ENCODE measurements at regions not wholly inside any gene's neighbourhood (a gene's known extent, or its start where the extent isn't known, plus 50 kb on each side); places are given as distances from the start of the nearest gene placed in this dataset.

DNA sequence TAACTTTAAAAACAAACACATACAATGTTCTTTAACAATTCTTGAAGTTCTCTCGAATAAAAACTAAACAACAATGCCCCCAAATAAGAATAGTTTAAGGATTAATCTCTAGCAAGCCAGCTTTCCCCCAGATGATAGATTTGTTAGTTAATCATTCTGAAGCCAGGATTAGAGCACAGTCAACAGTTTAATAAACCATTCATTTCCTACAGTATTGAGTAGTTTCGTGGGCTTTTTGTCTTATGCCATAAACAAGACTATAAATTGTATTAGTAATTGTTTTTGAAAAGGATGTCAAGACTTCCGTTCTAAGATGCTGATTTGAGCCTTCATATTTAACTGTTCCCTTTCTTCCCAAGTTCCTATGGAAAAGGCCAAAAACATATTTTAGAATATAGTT lies 136.6 kb downstream of the PIK3R1 start:
- DNase-seq (ENCODE audit: low spot score), result no peak

DNA sequence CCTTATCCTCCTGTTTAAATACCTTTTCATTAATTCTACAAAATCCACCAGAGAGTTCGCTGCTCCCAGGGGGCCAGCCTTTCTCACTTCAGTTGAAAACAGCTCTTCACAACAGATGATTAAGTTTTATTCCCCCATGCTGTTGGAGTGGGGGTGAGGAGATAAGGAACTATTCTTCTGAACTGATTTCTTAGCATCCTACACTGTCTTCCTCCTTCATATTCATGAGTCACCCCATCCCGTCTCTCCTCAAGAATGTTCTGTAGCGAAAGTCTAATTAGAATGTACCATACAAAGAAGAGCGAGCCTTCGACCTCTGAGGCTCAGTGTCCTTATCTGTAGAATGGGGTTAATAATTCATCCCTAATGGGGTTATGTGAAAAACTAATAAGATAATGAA lies 138.0 kb downstream of the PIK3R1 start:
- no peak for DNase-seq (ENCODE audit: low spot score)

DNA sequence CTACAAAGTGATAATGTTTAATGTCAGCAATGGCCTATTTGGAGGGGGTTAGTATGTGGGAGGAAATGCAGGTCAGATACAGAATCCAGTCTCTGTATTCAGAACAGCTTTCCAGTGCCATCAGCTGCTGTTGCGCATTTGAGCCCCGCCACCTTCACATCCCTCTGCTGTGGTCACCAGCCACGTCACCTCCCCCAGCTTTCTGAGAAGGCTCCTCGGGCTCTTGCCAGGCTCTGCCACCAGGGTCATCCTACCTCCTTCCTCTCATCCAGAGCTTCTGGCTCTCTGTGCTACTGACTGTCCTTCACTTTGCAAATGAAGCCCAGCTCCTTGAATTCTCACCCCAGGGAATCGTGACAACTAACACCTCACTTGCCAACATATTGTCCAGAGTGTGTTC lies 138.8 kb downstream of the PIK3R1 start:
- DNase-seq (ENCODE audit: low spot score), result no peak

DNA sequence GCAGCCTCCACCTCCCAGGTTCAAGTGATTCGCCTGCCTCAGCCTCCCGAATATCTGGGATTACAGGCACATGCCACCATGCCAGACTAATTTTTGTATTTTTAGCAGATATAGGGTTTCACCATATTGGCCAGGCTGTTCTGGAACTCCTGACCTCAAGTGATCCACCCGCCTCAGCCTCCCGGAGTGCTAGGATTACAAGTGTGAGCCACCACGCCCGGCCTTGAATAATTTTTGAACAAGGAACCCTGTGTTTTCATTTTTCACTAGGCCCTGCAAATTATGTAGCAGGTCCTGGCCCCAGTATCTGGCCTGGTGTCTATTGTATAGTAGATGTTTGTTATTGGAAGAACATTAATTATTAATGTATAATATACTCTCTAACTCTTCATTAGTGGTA lies 140.7 kb downstream of the PIK3R1 start:
- DNase-seq (ENCODE audit: low spot score), result no peak

DNA sequence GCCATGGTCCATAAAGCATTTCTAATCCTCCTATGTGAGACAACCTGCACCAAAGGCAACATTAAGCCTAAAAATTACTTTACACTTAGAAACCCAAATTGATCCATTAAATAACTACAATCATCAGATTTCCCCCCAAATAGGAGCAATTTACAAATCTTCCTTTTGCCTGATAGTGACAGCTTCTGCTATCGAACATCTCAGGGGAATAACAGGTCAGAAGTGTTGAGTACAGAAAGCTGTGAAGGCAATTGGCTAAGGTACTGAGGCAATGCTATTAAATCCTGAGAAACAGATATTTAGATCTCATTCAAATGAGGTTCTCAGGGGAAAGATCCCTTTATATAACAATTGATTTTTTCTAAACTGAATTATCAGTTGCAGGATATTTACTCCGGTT lies 141.1 kb downstream of the PIK3R1 start:
- no peak for DNase-seq (ENCODE audit: low spot score)

DNA sequence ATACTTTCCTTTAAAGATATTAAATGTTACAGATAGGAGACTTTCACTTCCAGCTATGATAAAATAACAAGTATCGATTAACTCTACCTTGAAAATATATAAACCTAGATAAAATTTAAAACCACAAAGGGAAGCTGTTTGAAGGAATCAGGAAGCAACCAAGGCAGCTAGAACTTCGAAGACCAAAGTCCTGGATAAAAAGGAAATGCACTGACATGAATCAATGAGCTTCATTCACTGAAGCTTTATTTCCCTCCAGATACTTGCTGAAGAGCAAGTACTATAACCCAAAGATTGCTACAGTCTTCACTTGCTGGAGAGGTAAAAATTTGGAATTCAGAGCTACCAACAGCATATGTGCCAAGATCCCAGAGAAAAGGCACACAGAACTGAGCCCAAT lies 144.1 kb downstream of the PIK3R1 start:
- no peak for DNase-seq (ENCODE audit: low spot score)

DNA sequence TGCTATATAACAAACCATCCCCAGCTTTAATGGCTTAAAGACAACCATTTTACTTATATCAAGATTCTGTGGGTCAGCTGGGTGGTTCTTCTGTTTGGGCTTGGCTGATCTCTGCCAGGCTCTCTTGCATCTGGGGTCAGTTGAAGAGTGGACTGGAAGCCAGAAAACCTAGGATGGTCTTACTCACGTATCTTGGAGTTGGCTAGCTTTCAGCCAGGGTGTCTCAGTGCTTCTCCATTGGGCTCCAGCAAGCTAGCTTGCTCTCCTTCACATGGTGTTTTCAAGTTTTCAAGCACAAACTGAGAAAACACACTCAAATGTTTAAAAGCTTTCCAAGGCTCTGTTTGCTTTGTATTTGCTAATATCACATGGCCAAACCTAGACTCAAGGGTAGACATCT lies 146.8 kb downstream of the PIK3R1 start:
- no peak for DNase-seq (ENCODE audit: low spot score)

DNA sequence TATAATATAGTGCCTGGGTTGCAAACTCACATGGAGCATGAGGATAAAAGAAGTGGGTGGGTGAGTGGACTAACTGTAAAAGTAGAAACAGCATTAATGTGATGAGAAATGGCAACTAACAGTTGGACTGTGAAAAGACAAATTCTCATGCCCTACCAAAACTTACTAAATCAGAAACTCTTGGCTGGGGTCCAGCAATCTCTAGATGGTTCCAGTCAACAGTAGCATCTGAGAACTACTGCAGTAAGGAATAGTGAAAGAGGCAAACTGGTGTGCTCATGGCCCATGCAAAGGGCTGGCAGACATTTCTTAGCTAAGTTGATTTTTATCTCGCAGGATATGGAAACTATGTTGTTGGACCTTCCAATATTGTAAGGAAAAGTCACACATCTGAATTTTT lies 150.3 kb downstream of the PIK3R1 start:
- DNase-seq (ENCODE audit: low spot score), result no peak

DNA sequence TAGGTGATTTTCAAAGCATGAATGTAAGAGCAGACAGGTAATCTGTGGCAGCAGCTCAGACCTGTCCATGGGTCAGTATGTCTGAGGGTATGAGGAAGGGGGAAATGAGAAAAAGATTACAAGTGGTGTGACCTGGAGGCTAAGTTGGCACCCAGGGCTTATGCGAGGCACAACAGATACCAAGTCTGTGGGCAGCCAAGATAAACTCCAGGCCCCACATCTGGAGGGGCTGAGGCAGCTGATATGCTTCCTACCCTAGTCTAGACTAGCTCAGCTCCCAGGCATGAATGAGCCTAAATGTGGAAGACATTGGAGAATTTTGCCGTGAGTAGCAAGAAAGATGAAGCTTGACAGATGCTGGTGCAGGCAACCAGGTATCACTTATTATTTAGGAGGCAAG lies 151.7 kb downstream of the PIK3R1 start:
- no peak for DNase-seq (ENCODE audit: low spot score)

DNA sequence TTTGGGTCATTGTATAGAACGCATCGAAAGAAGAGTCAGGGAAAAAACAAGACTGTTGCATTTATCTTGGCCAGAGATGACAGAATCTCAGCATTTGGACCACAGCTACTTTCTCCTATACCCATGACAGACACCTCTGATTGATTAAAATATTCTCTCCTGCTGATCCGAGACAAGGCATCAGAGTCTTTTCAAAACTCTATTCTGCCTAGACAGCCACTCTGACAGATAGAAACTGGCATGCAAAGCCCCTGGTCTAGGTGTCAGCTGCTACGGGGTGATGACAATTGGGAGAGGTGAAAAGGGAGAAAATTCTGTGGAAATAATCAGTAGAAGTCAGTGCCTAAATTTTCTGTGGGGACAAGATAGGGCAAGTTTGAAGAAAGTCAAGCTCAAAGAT lies 152.2 kb downstream of the PIK3R1 start:
- no peak for DNase-seq (ENCODE audit: low spot score)

DNA sequence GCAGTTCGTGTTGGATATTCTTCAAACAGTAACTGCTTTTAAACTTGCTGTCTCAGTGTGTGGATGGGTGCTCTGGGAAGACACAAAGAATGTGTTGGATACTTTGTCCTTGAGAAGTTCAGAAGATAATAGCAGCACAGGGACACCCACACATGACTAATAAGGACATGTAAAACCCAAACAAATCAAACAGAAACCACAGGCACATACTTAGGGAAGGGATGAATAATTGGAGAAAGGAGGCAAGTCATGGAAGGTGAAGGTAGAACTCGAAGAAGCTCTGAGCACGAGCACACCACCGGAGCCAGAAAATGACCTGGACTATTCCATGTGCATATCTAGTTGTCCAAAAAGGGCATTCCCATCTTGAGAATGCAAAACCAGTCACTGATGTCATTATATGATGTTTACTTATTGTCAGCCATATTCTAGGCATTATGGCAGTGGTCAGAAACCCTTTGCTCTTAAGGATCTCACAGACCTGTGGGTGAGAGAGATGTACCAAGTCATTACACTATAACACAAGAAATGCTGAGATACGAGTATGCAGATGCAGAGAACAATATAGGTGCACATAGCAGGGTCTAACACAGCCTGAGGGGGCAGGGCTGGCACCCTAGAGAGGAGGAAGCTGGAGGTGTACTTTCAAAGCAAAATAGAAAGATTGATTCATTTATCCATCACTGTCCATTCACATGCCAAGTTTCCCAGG lies 152.9 kb downstream of the PIK3R1 start:
- DNase-seq (ENCODE audit: low spot score), result no peak

DNA sequence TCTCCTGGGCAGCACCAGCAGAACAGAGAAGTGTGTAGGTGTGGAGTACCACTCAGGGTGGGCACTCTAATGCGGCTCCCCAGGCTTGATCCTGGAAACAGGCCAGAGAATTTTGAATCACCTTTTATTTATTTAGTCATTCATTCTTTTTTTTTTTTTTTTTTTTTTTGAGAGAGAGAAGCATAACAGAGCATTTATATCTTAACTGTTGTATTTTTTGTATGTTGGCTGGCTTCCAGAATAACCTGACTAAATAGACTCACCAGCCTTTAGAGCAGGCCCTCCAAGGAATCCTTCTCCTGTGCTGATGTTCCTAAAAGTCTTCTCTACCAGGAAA lies 153.4 kb downstream of the PIK3R1 start:
- no peak for DNase-seq (ENCODE audit: low spot score)

DNA sequence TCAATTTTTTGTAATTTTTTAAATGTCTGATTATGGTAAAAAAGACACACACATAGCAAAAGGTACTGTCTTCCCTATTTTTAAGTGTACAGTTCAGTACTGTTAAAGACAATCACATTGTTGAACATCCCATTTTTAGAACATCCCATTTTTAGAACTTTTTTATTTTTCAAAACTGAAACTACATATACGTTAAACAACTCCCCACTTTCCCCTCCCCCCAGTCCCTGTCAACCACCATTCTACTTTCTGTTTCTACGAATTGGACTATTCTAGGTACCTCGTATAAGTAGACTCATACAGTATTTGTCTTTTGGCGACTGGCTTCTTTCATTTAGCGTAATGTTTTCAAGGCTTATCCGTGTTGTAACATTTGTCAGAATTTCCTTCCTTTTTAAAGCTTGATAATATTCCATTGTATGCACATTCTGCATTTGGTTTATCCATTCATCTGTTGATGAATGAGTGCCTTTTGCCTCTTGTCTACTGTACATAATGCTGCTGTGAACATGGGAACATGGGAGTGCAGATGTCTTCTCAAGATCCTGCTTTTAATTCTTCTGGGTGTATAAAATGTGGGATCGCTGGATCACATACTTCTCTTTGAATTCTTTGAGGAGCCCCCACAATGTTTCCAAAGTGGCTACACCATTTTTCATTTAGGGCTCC lies 154.0 kb downstream of the PIK3R1 start:
- DNase-seq (ENCODE audit: low spot score), result no peak

DNA sequence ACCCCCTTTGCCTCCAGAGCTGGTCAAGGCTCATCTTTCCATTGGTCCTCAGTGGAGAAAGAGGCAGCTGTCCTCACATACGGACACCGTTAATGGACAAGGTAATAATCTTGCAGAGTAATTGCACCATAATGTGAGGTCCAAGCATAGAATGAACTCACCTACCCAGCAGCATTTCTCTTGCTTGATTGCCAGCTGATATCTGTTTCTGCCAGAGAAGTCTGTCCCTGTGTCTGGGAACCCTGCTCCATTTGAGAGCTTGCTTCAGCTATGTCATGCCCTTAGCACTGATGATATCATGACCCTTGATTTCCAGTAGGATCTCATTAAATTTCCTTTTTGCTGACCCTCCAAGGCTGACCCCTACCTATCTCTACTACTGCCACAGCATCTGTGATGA lies 154.6 kb downstream of the PIK3R1 start:
- no peak for DNase-seq (ENCODE audit: low spot score)

DNA sequence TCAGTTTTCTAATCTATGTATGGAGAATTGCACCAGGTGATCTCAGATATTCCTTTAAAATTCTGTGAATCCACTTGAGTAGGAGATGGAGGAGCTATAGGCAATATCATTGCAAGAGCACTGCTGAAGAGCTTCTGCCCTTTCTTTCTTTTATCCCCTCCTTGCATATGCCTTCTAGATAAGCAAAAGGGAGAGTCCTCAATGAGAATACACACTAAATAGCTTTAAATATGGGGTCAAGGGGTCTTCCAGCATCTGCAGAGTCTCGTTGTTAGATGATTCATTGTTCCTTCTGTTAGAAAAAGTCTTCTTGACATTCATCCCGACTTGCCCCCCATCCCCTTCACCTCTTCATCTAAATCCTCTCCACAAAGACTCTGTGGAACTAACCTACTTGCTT lies 156.1 kb downstream of the PIK3R1 start:
- DNase-seq (ENCODE audit: low spot score), result no peak

DNA sequence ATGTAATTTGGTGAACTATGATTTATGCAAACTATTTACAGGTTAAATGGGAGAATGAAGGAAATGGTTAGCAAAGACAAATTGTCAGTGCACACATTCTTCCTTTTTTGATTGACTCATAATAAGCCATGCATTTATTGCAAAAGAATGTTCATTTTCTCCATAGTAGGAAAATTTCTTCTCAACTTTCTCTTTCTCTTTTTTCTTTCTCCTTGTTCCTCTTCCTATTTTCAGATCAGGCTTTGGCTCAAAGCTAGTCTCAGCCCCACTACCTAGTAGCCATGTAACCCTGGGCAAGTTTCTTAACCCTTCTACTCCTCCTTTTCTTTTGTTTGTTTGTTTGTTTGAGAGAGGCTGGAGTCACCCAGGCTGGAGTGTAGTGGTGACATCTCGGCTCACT lies 156.6 kb downstream of the PIK3R1 start:
- DNase-seq (ENCODE audit: low spot score), result no peak

DNA sequence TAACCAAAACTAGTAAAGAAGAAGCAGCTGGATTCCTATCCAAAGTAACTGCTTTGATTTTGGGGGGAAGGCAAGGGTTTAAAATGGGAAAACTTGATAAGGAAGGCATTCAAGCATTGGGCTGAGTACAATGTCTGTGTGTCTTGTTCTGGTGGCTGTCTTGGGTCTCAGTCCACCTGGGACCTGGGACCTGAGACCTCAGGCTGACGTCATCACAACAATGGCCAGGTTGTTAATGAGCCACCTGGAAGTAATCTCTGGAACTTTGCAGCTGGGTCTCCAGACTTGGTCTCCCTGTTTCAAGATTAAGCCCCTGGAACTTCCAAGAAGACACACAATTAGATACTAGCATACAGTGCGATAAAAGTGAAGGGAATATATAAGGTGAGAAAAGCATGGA lies 157.5 kb downstream of the PIK3R1 start:
- DNase-seq (ENCODE audit: low spot score), result no peak

DNA sequence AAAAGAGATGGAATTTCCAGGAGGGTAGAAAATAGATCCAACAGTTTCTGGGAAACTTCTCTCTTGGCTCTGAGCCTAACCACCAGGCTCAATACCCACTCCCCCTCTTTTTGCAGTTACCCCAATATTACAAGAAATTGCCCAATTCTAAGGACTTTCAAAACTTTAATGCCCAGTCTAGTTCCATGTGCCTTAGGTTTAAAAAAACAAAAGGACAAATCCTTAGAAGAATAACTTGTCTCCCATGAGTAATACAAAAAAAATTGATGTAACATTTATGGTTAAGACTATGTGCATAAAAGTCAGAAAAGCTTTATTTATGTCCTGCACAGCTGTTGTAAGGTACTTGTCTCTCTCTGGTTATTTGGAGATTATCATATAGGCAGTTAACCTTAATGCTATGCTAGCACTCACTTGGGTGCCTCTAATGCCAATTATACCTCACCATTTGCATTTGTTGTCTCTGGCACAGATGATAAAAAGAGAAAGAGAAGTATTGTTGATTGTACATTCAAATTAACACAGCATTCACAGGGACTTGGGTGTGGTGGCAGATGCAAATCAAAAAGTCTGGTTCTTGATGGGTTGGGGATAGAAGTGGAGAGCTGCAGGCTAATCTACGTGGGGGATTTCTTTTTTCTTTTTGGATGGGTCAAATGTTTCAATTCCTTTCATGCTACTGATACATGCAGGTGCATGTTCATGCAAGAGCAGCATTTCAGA lies 159.4 kb downstream of the PIK3R1 start:
- DNase-seq (ENCODE audit: low spot score), result no peak

DNA sequence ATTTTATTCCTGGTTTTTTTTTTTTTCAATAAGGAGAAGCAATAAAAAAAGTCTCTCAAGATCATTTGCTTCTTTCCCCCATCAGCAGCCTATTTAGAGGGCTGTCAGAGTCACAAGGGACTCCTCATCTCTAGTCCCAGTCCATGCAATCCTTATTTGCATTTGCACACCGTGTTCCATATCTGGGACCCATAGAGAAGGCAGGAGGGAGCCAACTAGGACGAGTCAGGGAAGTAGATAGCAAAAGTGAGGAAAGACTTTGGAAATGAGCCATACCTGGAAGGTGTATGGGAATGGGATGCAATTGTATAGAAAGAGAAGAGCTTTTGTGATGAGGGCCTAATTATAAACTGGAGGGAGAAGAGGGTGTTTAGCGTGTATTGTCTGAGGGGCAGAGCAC lies 160.0 kb downstream of the PIK3R1 start:
- no peak for DNase-seq (ENCODE audit: low spot score)

DNA sequence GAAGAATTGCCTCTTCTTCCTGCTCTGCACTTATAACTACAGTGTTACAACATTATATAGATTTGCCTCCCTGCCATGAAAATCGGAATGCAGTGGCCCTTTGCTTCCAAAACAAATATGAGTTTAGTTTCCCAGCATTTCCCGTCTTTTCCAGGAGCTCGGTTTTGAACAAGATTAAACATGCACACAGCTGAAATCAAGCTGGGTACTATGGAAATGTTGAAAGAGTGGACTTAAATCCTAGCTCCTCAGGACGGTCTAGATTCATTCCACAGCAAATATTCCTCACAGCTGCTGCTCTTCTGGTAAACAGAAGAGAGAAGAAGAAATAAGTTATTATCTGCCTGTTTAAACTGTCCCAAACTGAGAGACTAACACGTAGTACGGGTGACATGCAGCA lies 161.4 kb downstream of the PIK3R1 start:
- no peak for DNase-seq (ENCODE audit: low spot score)

DNA sequence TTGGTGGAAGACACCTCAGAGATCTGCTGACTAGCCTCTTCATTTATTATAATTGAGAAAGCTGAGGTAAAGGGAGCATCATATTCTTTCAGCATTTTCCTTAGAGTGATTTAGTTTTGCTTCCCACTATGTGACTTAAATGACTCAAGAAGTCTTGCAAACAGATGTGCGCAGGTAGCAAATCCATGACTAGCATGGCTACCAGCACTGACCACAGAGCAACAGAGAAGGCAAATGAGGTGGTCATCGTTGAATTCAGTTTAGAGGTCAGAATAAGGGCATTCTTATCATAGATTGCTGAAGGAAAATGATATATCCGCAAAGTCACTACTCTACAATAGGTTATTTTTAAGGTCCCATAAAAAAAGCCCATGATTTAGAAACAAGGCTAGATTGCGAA lies 162.2 kb downstream of the PIK3R1 start:
- no peak for DNase-seq (ENCODE audit: low spot score)

DNA sequence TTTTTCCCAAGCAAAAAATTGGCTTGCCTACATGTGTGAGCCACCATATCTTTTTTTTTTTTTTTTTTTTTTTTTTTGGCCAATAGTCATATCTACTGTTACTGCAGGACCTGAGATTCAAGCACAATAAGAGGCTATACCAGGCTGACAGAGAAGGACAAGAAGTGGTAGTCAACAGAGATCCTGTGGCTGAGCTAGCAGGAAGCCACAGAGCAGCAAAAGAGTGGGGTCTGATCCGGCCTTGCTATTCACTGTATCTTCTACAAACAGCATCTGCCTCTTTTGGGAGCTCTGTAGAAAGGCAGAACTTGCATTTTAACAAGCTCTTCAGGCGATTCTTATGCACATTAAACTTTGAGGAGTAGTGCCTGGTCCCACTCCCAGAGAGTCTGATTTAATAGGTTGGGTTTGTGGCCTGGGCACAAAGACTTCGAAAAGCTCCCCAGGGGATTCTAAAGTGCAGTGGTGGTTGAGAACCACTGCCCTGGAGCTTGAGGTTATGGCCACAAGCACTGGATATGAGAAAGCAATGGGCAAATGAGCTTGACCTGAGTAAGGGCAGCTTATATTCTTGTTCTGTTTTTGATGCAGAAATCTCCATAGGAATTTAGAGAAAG lies 162.8 kb downstream of the PIK3R1 start:
- DNase-seq (ENCODE audit: low spot score), result no peak
